Esophagus squamous epithelium (tissue), 4 donors: ENCODE measurements at regions not wholly inside any gene's neighbourhood (a gene's known extent, or its start where the extent isn't known, plus 50 kb on each side); places are given as distances from the start of the nearest gene placed in this dataset.

Experiments
- CTCF ChIP-seq, 6 experiments: fragments of 450-650 bp in 4 of 6; fragments of 200-600 bp in 2 of 6; sonication (generic) in 2 of 6; IDR thresholded peaks; one replicate each; pipeline ENCODE4 v1.5.1; 2016 to 2019; ENCODE audit warnings: antibody characterized with exemption in 6 of 6, mild to moderate bottlenecking in 4 of 6, moderate library complexity in 4 of 6
- POLR2A ChIP-seq, 4 donors: fragments of 450-650 bp; IDR thresholded peaks; one replicate each; pipeline ENCODE4 v1.6.1; 2017; ENCODE audit warnings: antibody characterized with exemption in 4 of 4, mild to moderate bottlenecking in 4 of 4, moderate library complexity in 3 of 4

DNA sequence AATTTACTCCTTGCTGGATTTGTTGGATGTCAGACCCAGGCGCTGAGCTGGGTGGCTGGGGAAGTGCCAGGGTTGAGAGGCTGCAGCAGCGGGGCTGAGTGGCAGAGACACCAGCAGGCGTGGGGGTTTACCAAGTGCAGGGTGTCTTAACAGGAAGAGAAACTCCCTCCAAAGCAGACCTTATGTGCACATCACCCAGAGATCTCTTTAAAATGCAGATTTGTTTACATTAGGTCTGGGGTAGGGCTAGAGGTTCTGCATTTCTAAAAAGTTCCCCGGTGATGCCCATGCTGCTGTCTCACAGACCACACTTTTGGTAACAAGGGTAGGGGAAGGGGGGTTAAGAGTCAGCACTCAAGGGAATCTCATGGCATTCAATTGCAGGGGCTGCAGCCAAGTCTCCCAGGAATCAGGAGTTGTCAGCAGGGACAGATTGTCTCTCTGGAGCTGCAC is 80.7 kb upstream of the OLFM4 start:
- TF ChIP-seq POLR2A (IDR thresholded peaks at IDR 0.05) (no peak), CTCF (IDR thresholded peaks at IDR 0.05) (no peak)
